ENCODE measurements at regions not wholly inside any gene's neighbourhood (a gene's known extent, or its start where the extent isn't known, plus 50 kb on each side); places are given as distances from the start of the nearest gene placed in this dataset.

DNA sequence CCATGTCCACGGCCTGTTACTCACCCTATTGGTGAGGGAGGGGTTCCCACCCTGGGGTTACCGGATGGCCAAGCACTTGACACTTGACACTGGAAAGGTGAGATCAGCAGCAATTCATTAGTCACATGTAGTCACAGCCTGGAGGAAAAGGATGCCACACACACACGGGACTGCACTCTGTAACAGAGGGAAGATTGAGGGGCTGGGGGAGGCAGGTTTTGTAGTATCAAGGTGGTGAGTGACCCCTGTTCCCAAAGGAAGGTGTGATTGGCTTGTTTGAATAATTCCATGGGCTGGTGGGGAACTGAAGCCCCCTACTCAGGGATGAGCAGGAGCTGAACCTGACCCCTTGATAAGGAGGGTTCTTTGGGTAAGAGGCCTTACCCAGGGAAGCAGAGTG lies 96.0 kb upstream of the HELT start:
- peaks cover 23% of the 10 kb centered on the region for H3K9me3 Mint-ChIP-seq
- no peak overlapping the region for H3K27ac Mint-ChIP-seq
- no peaks in the 10 kb centered on the region for H3K27me3 Mint-ChIP-seq
- H3K4me1 Mint-ChIP-seq (ENCODE audit: low read depth): peaks cover 5% of the 10 kb centered on the region
- H3K36me3 Mint-ChIP-seq (ENCODE audit: low read depth): no peaks in the 10 kb centered on the region
- no peak overlapping the region for H3K4me3 Mint-ChIP-seq
- intact Hi-C loops (cut with micrococcal nuclease): no loop called here

GRCh38 chr4:184924516-184924915 lies 93.8 kb upstream of the HELT start:
- Mint-ChIP-seq H3K4me3 (no peak overlapping the region), H3K4me1 (ENCODE audit: low read depth) (peaks cover 5% of the 10 kb centered on the region), H3K9me3 (peaks cover 39% of the 10 kb centered on the region), H3K36me3 (ENCODE audit: low read depth) (no peaks in the 10 kb centered on the region), H3K27ac (no peak overlapping the region), H3K27me3 (no peaks in the 10 kb centered on the region)
- intact Hi-C loops (cut with micrococcal nuclease): no loop called here

DNA sequence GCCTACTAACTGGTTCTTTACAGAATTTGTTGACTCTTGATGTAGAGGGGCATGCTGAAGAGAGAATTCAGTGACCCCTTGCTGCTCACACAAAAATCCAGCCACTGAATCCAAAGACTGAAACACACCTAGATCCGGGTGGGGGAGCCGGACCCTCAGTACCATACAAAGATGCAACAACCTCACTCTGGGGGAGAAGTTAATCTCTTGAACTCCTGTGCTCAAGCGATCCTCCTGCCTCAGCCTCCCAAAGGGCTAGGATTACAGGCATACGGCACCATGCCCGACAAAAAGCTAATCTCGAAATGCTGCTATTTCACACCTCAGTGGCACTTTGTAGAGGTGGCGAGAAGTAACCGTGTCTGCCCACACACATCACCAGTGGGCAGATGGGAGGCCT lies 88.8 kb upstream of the HELT start:
- peaks cover 24% of the 10 kb centered on the region for H3K9me3 Mint-ChIP-seq
- intact Hi-C loops (cut with micrococcal nuclease): no loop called here
- H3K4me3 Mint-ChIP-seq: no peak overlapping the region
- no peak overlapping the region for H3K27ac Mint-ChIP-seq
- H3K36me3 Mint-ChIP-seq (ENCODE audit: low read depth): no peaks in the 10 kb centered on the region
- no peaks in the 10 kb centered on the region for H3K27me3 Mint-ChIP-seq
- H3K4me1 Mint-ChIP-seq (ENCODE audit: low read depth): peaks cover 4% of the 10 kb centered on the region

GRCh38 chr4:184930026-184930425 lies 88.3 kb upstream of the HELT start:
- intact Hi-C loops (cut with micrococcal nuclease): no loop called here

DNA sequence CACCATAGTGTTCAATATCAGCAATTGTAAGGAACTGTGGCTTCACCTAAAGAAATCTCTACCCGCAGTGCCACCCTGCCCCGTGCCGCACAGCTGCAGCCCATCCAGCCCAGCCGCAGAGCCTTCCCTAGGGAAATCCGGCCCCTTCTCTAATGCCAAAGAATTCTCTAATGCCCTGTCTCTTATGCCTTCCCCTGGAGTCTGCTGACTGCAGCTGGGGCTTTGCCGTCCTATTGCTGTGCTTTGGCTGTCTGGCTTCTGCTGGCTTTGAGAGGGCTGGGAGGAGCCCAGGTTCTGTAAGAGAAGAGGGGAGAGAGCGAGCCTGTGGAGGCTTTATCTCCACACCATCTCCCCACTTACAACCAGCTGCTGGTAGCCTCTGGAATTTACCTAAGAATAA lies 85.9 kb upstream of the HELT start:
- Mint-ChIP-seq H3K27ac (no peak overlapping the region), H3K4me3 (no peak overlapping the region), H3K36me3 (ENCODE audit: low read depth) (no peaks in the 10 kb centered on the region), H3K9me3 (peaks cover 18% of the 10 kb centered on the region), H3K27me3 (no peaks in the 10 kb centered on the region), H3K4me1 (ENCODE audit: low read depth) (no peaks in the 10 kb centered on the region)
- intact Hi-C loops (cut with micrococcal nuclease): no loop called here

More at GRCh38 chr4:184930026-184930425, 88.3 kb upstream of the HELT start:
- Mint-ChIP-seq H3K36me3 (ENCODE audit: low read depth) (no peaks in the 10 kb centered on the region), H3K9me3 (peaks cover 24% of the 10 kb centered on the region), H3K27me3 (no peaks in the 10 kb centered on the region), H3K4me1 (ENCODE audit: low read depth) (no peaks in the 10 kb centered on the region), H3K4me3 (no peak overlapping the region), H3K27ac (no peak overlapping the region)

DNA sequence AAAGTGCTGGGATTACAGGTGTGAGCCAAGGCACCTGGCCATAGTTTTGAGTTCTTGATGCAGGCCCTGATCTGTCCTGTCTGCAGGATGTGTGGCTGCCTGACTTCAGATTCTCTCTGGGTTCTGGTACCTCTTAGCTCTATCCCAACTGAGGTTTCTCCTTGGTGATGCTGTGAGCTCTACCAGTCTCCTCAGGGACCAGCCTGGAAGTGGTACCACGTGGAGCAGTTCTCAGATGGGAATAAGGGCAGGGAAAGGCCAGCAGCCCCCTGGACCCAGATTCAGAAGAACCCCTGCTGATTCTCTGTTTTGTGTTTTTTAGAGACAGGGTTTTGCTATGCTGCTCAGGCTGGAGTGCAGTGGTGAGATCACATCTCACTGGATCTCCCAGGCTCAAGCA lies 85.0 kb upstream of the HELT start:
- H3K36me3 Mint-ChIP-seq (ENCODE audit: low read depth): no peaks in the 10 kb centered on the region
- no peak overlapping the region for H3K27ac Mint-ChIP-seq
- peaks cover 8% of the 10 kb centered on the region for H3K9me3 Mint-ChIP-seq
- intact Hi-C loops (cut with micrococcal nuclease): no loop called here
- H3K27me3 Mint-ChIP-seq: no peaks in the 10 kb centered on the region
- no peaks in the 10 kb centered on the region for H3K4me1 Mint-ChIP-seq (ENCODE audit: low read depth)
- no peak overlapping the region for H3K4me3 Mint-ChIP-seq

DNA sequence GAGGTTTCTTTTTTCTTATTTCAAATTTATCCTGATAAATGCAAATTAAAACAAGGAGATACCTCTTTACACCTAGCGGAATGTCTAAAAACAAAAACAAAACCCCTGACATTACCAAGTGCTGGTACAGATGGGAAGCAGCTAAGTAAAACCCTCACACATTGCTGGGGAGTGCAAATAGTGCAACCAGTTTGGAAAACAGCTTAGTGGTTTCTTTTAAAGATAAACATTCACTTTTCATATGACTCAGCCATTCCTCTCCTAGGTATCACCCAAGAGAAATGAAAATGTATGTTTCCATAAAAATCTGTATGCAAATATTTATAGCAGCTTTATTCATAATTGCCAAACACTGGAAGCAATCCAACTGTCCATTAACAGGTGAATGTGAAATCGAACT lies 84.1 kb upstream of the HELT start:
- Mint-ChIP-seq H3K4me3 (no peak overlapping the region), H3K27ac (no peak overlapping the region), H3K36me3 (ENCODE audit: low read depth) (no peaks in the 10 kb centered on the region), H3K9me3 (no peaks in the 10 kb centered on the region), H3K4me1 (ENCODE audit: low read depth) (no peaks in the 10 kb centered on the region), H3K27me3 (no peaks in the 10 kb centered on the region)
- intact Hi-C loops (cut with micrococcal nuclease): no loop called here

DNA sequence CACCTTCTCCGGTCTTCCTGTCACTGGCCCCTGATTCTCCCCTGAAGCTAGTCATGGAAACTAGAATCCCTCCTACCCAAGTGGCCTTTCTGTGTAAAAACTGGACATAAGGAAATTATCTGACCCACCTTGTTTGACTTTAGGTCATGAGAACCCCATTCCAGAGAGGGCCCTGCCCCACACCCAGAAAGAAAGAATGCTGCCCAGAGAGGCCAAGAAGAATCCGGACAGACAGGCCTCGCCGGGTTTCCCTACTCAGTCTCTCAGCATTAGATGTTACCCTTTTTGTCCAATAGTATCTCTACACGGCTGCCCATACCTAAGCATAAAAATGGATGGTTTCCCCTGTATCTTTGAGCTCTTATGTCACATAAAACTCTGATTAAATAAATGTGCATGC lies 83.3 kb upstream of the HELT start:
- H3K4me1 Mint-ChIP-seq (ENCODE audit: low read depth): no peaks in the 10 kb centered on the region
- intact Hi-C loops (cut with micrococcal nuclease): no loop called here
- no peaks in the 10 kb centered on the region for H3K27me3 Mint-ChIP-seq
- H3K27ac Mint-ChIP-seq: no peak overlapping the region
- H3K9me3 Mint-ChIP-seq: no peaks in the 10 kb centered on the region
- H3K4me3 Mint-ChIP-seq: no peak overlapping the region
- H3K36me3 Mint-ChIP-seq (ENCODE audit: low read depth): no peaks in the 10 kb centered on the region

DNA sequence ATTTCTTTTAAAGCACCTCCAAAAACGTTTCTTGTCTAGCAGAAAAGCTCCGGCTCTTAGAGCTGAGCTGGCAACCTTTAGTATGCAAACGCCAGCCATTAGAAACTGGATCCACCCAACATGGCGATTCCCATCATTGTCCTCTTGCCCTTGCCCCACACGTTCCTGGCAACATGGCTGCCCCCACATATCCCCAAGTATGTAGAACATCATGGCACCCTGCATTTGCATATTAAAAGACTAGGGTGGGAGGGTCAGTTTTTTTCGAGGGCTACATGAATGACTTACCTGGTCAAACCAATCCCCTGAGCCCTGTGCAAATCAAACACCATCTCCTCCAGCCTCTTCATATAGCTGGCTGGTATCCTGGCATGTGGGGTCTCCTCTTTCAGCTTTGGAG lies 82.2 kb upstream of the HELT start:
- H3K27ac Mint-ChIP-seq: no peak overlapping the region
- H3K9me3 Mint-ChIP-seq: peaks cover 6% of the 10 kb centered on the region
- no peaks in the 10 kb centered on the region for H3K36me3 Mint-ChIP-seq (ENCODE audit: low read depth)

DNA sequence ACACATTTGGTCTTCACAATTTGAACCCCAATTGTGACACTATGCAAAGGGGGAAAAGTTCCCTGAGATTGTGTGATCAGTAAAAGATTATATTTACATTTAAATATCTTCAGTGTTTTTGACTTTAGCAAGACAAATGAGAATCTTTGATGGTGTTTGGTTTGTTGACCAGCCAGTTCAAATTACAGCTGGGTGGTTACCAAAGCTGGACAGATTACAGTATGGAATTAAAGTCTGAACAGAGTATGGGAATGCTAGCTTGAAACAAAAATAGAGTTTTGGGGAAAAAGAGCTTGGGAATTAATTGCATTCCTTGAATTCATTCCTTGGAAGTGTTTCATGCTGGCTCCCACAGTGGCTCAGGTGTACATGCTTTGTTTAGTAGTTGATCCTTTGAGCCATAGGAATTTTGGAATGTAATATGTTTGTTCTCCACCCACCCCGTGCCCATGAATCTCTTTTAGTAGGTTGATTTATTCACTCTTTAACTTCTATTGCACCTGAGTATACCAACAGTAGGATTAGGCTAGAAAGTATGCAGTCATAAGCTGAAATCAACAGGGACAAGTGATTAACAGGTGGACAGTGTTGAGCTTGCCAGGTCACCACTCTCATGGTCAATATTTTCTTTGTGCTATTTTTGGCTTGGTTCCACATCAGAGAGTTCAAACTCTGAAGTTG lies 81.1 kb upstream of the HELT start:
- Mint-ChIP-seq H3K36me3 (ENCODE audit: low read depth) (no peaks in the 10 kb centered on the region), H3K27ac (no peak overlapping the region)

More for the DNA sequence above, 82.2 kb upstream of the HELT start:
- Mint-ChIP-seq H3K4me3 (no peak overlapping the region), H3K4me1 (ENCODE audit: low read depth) (no peaks in the 10 kb centered on the region), H3K27me3 (peaks cover 2% of the 10 kb centered on the region)
- intact Hi-C loops (cut with micrococcal nuclease): no loop called here

GRCh38 chr4:184937745-184938144 lies 80.5 kb upstream of the HELT start:
- Mint-ChIP-seq H3K4me3 (no peak overlapping the region), H3K9me3 (peaks cover 6% of the 10 kb centered on the region), H3K27ac (no peak overlapping the region), H3K36me3 (ENCODE audit: low read depth) (no peaks in the 10 kb centered on the region), H3K27me3 (peaks cover 2% of the 10 kb centered on the region), H3K4me1 (ENCODE audit: low read depth) (no peaks in the 10 kb centered on the region)
- intact Hi-C loops (cut with micrococcal nuclease): no loop called here

More for the DNA sequence above, 81.1 kb upstream of the HELT start:
- intact Hi-C loops (cut with micrococcal nuclease): no loop called here
- Mint-ChIP-seq H3K27me3 (peaks cover 2% of the 10 kb centered on the region), H3K4me3 (no peak overlapping the region), H3K9me3 (peaks cover 6% of the 10 kb centered on the region), H3K4me1 (ENCODE audit: low read depth) (no peaks in the 10 kb centered on the region)

DNA sequence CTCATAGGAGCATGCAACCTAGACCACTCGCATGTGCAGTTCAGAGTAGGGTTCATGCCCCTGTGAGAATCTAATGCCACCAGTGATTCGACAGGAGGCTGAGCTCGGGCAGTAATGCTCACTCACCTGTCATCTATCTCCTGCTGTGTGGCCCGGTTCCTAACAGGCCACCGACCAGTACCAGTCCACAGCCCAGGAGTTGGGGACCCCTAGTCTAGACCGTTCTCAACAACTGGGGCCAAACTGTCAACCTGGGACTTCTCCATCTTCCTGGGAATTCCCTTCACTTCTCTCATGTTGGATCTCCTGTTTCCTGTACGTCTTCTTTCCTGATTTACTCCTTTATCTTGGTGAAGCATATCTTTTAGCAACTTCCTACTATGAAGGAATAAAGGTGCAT lies 79.4 kb upstream of the HELT start:
- H3K9me3 Mint-ChIP-seq: peaks cover 6% of the 10 kb centered on the region
- no peak overlapping the region for H3K4me3 Mint-ChIP-seq
- H3K36me3 Mint-ChIP-seq (ENCODE audit: low read depth): no peaks in the 10 kb centered on the region
- intact Hi-C loops (cut with micrococcal nuclease): no loop called here
- H3K4me1 Mint-ChIP-seq (ENCODE audit: low read depth): no peaks in the 10 kb centered on the region
- peaks cover 2% of the 10 kb centered on the region for H3K27me3 Mint-ChIP-seq
- no peak overlapping the region for H3K27ac Mint-ChIP-seq

DNA sequence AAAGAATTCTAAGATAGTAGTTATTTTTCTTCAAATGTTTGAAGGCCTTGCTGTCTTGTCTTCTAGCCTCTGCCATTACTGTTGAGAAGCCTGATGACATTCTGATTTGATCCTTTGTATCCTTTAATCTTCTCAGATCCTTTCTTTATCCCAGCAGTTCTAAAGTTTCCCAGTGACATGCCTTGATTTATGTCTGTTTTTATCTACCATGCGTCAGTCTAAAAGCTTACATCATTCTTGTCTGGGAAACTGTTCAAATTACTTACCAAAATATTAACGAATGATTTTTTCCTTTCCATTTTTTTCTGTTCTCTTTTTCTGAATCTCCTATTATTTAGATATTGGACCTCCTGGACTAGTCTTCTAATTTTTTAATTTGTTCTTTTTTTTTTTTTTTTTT lies 78.3 kb upstream of the HELT start:
- peaks cover 2% of the 10 kb centered on the region for H3K27me3 Mint-ChIP-seq
- no peak overlapping the region for H3K4me3 Mint-ChIP-seq
- H3K36me3 Mint-ChIP-seq (ENCODE audit: low read depth): no peaks in the 10 kb centered on the region
- peaks cover 6% of the 10 kb centered on the region for H3K9me3 Mint-ChIP-seq
- H3K27ac Mint-ChIP-seq: no peak overlapping the region
- intact Hi-C loops (cut with micrococcal nuclease): no loop called here
- no peaks in the 10 kb centered on the region for H3K4me1 Mint-ChIP-seq (ENCODE audit: low read depth)

DNA sequence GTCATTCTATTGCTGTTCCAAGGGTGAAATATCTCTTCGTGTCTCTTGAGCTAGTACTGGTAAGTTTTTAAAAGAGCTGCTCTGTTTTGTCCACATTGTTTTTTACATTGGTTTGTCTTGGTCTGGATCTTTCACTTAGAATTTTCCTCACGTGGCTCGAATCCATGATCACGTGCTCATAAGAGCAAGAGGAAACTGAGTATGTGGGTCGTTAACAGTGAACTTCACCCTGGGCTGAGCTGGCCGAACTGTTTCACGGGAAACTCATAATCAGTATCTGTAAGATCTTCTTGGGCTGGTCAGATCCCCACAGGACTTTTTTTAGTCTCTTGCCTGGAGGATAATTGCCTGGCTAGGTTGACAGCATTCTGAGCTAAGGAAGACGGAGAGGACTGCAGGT lies 77.8 kb upstream of the HELT start:
- Mint-ChIP-seq H3K27me3 (peaks cover 2% of the 10 kb centered on the region), H3K4me1 (ENCODE audit: low read depth) (no peaks in the 10 kb centered on the region), H3K4me3 (no peak overlapping the region), H3K9me3 (peaks cover 6% of the 10 kb centered on the region), H3K27ac (no peak overlapping the region), H3K36me3 (ENCODE audit: low read depth) (no peaks in the 10 kb centered on the region)
- intact Hi-C loops (cut with micrococcal nuclease): no loop called here

DNA sequence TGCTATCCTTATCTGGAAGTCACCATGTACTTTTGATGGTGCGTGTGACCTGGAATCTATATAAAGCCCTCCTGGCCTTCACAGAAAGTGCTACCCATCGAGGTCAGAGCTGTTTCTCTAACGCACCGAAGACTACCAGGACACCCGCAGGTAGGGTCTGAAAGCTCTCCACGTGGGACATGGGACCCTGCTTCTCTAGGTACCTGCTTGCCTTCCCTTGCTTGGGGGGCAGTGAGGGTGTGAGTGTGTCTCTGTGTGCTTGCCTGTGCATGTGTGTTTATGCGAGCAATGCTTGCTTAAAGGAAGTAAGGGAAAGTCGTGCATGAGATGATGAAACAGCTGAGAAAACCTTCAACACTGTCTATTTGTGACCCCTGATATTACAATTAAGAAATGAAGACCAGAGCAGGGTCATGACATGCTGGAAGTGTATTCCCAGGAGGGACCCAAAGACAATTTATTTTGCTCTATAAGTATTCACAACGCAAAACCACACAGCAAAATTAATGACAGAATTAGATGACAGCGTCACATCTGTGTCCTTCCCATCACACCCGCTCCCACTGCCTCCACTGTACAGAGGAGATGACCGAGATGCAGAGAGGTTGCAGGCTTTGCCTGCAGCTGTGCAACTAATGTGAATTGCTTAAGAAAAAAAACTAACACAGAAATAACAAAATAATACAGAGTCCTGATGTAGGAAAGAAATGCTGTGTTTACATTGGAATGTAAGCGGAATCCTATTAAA lies 76.4 kb upstream of the HELT start:
- Mint-ChIP-seq H3K9me3 (peaks cover 6% of the 10 kb centered on the region), H3K27ac (no peak overlapping the region), H3K27me3 (peaks cover 5% of the 10 kb centered on the region), H3K4me3 (no peak overlapping the region), H3K4me1 (ENCODE audit: low read depth) (no peaks in the 10 kb centered on the region), H3K36me3 (ENCODE audit: low read depth) (no peaks in the 10 kb centered on the region)
- intact Hi-C loops (cut with micrococcal nuclease): no loop called here
